ENCODE measurements at regions not wholly inside any gene's neighbourhood (a gene's known extent, or its start where the extent isn't known, plus 50 kb on each side); places are given as distances from the start of the nearest gene placed in this dataset.
"Not testable (repeated sequence)": the region's sequence is repeated elsewhere in the genome, so short reads cannot be mapped to it uniquely, and the experiment has no call there.

- TF ChIP-seq CTCF (IDR thresholded peaks at IDR 0.05); ZFX (IDR thresholded peaks at IDR 0.05; ENCODE audit: borderline replicate concordance): not testable (repeated sequence)
These were observed 1120.4 kb downstream of the RPIA start for GRCh38 chr2:89811910-89812309.
